HepG2 (cell line): ENCODE measurements at regions not wholly inside any gene's neighbourhood (a gene's known extent, or its start where the extent isn't known, plus 50 kb on each side); places are given as distances from the start of the nearest gene placed in this dataset.

Experiments
- ATAC-seq: fragments of 200-7000 bp; cut with Tn5 transposase; 3 replicates; pipeline ENCODE4 v1.9.1; 2020; ENCODE audit warnings: mild to moderate bottlenecking, moderate library complexity
- BruUV-seq: library from RNA; stranded (reverse); fragments of 400-500 nt; replicated peaks from 2 replicates; lab custom pipeline; 2021; lab: Mats Ljungman, UMichigan
- CTCF ChIA-PET: fragments of 300-600 bp; formaldehyde crosslinking; extraction: SDS; loops from one replicate; lab custom pipeline; 2021; ENCODE audit warnings: low total read pairs, inconsistent platforms, low intra/inter-chr PET ratio; lab: Yijun Ruan, JAX
- POLR2A ChIA-PET: fragments of 350-600 bp; sonication (Branson Sonifier 250); formaldehyde crosslinking; loops from one replicate; lab custom pipeline; 2020; ENCODE audit warnings: antibody characterized with exemption, inconsistent platforms; lab: Yijun Ruan, JAX
- DNase-seq: peaks from one replicate; pipeline ENCODE4 v3.0.0-alpha.2; 2015; ENCODE audit warnings: low spot score
- FAIRE-seq: peaks from 3 replicates; lab custom pipeline; 2011; peaks lifted over from hg19 to GRCh38; lab: Jason Lieb, UNC
- H2AFZ ChIP-seq: one replicate; pipeline ENCODE4 v1.6.1; 2011; ENCODE audit warnings: low read length, inconsistent platforms
- H3K27ac ChIP-seq: fragments of 300-600 bp; 3 replicates; pipeline ENCODE4 v1.8.0; 2011; ENCODE audit warnings: mixed run types, mild to moderate bottlenecking, mixed read lengths, low read length, inconsistent platforms; ENCODE audit not compliant: insufficient read depth; ENCODE audit errors: extremely low read length
- H3K27me3 ChIP-seq, 2 experiments: fragments of 200-600 bp in 1 of 2; 2 replicates in 1 of 2; 3 replicates in 1 of 2; pipeline versions ENCODE4 v1.6.0 to v1.8.0; 2011; ENCODE audit warnings: low read length in 2 of 2, mild to moderate bottlenecking in 2 of 2, moderate library complexity in 2 of 2, inconsistent platforms in 1 of 2; ENCODE audit not compliant: insufficient read depth in 2 of 2, control insufficient read depth in 1 of 2
- H3K36me3 ChIP-seq, 2 experiments: fragments of 200-600 bp in 1 of 2; replicated peaks in 1 of 2; 2 replicates in 1 of 2; 3 replicates in 1 of 2; pipeline versions ENCODE4 v1.5.1 to v1.8.0; 2011; ENCODE audit warnings: low read length in 2 of 2, inconsistent platforms in 1 of 2; ENCODE audit not compliant: insufficient read depth in 2 of 2, control insufficient read depth in 1 of 2
- H3K4me1 ChIP-seq: 2 replicates; pipeline ENCODE4 v1.5.1; 2012; ENCODE audit warnings: low read length, inconsistent platforms; ENCODE audit not compliant: insufficient read depth
- H3K4me2 ChIP-seq: 2 replicates; pipeline ENCODE4 v1.6.0; 2011; ENCODE audit warnings: low read depth, low read length, inconsistent platforms
- H3K4me3 ChIP-seq, 3 experiments: fragments of 200-600 bp in 1 of 3; sonication (generic), shearing (Covaris generic) in 1 of 3; replicated peaks in 1 of 3; 2 replicates each; pipeline ENCODE4 v1.5.1; 2011 to 2016; ENCODE audit warnings: low read length in 3 of 3, inconsistent platforms in 2 of 3, low read depth in 2 of 3, mild to moderate bottlenecking in 2 of 3, control low read depth in 1 of 3, mixed read lengths in 1 of 3; ENCODE audit not compliant: insufficient read depth in 1 of 3
- H3K79me2 ChIP-seq: one replicate; pipeline ENCODE4 v1.6.1; 2011; ENCODE audit warnings: low read length, inconsistent platforms; ENCODE audit not compliant: insufficient read depth
- H3K9ac ChIP-seq: 2 replicates; pipeline ENCODE4 v1.6.0; 2011; ENCODE audit warnings: mild to moderate bottlenecking, low read depth, low read length, inconsistent platforms; ENCODE audit not compliant: insufficient read depth
- H3K9me3 ChIP-seq: 2 replicates; pipeline ENCODE4 v1.5.1; 2012; ENCODE audit warnings: mild to moderate bottlenecking, low read length
- H4K20me1 ChIP-seq: 2 replicates; pipeline ENCODE4 v1.6.0; 2011; ENCODE audit warnings: inconsistent platforms, mild to moderate bottlenecking, low read length, moderate library complexity; ENCODE audit not compliant: insufficient read depth
- ERF ChIP-seq: IDR thresholded peaks from 2 replicates; pipeline ENCODE4 v1.6.1; 2018; ENCODE audit warnings: missing biosample characterization, missing genetic modification reagents
- KDM5A ChIP-seq: fragments of 200-600 bp; sonication (generic); IDR thresholded peaks from 2 replicates; pipeline ENCODE4 v1.7.0; 2018; ENCODE audit warnings: antibody characterized with exemption, mild to moderate bottlenecking, low read length, borderline replicate concordance
- MEIS2 ChIP-seq: sonication (generic); formaldehyde crosslinking; IDR thresholded peaks from 2 replicates; pipeline ENCODE4 v1.9.0; 2021; ENCODE audit warnings: mild to moderate bottlenecking, missing genetic modification reagents
- PHF8 ChIP-seq: sonication (generic); formaldehyde crosslinking; IDR thresholded peaks from 2 replicates; pipeline ENCODE4 v1.5.0; 2020; ENCODE audit warnings: missing genetic modification reagents
- ZNF772 ChIP-seq: sonication (generic); formaldehyde crosslinking; IDR thresholded peaks from 2 replicates; pipeline ENCODE4 v1.5.0; 2020; ENCODE audit warnings: mild to moderate bottlenecking, missing genetic modification reagents
- WGBS: methylation state at CpG from one replicate; pipeline ENCODE4 v1.1.6; 2017; ENCODE audit warnings: low lambda C conversion rate; 5-methylcytosine and 5-hydroxymethylcytosine counted together
- in situ Hi-C: cut with HindIII; loops from 2 replicates; pipeline ENCODE4 v1.10.0; 2017; ENCODE audit warnings: low pct_unique_long_range_greater_than_20kb; ENCODE audit not compliant: extremely low pct_ligation_motif_present
- intact Hi-C: fragments of 100-400 bp; cut with micrococcal nuclease; formaldehyde crosslinking; loops from one replicate; pipeline ENCODE4 v1.10.0; 2022; ENCODE audit not compliant: unreplicated experiment
- TF ChIP-seq, protein P1 (sequence below): sonication (generic); formaldehyde crosslinking; IDR thresholded peaks from 2 replicates; pipeline ENCODE4 v1.8.0; 2022; ENCODE audit warnings: mild to moderate bottlenecking, missing genetic modification reagents, borderline replicate concordance
- TF ChIP-seq, protein P2 (sequence below): sonication (generic); formaldehyde crosslinking; IDR thresholded peaks from 2 replicates; pipeline ENCODE4 v1.5.1; 2020; ENCODE audit warnings: mild to moderate bottlenecking, missing genetic modification reagents, moderate library complexity
- TF ChIP-seq, protein P3 (sequence below): sonication (generic); formaldehyde crosslinking; IDR thresholded peaks from 2 replicates; pipeline ENCODE4 v1.5.0; 2020; ENCODE audit warnings: missing genetic modification reagents
- TF ChIP-seq, protein P4 (sequence below): sonication (generic); formaldehyde crosslinking; IDR thresholded peaks from 2 replicates; pipeline ENCODE4 v1.4.0; 2020; ENCODE audit warnings: mild to moderate bottlenecking, missing genetic modification reagents
- TF ChIP-seq, protein P5 (sequence below): sonication (generic); formaldehyde crosslinking; IDR thresholded peaks from 2 replicates; pipeline ENCODE4 v1.5.0; 2020; ENCODE audit warnings: missing genetic modification reagents, mild to moderate bottlenecking, borderline replicate concordance
- TF ChIP-seq, protein P6 (sequence below): sonication (generic); formaldehyde crosslinking; IDR thresholded peaks from 2 replicates; pipeline ENCODE4 v1.4.0; 2020; ENCODE audit warnings: mild to moderate bottlenecking, missing genetic modification reagents, borderline replicate concordance

DNA sequence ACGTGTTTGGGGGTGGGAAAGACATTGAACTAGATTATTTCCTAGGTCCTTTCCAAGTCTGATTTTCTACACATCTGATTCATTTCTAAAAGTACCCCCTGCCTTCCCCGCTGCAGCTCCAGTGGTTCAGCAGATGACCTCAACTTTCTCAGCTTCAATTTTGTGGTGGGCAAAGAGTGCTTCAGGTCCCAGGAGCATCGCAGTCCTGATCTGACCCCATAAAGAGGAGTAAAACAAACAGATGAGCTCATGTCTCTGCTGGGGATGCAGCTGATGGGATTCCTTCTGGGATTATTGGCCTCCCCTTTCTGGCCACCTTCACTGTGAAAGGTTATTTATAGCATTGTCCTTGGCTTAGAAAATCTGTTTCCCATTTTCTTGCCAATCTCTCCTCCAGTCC, 337.0 kb upstream of the PLXNA2 start:
- FAIRE-seq = no peak
- Histone ChIP-seq H3K27ac (no peak overlapping the region), H3K36me3 (no peaks in the 10 kb centered on the region), H2AFZ (no peak overlapping the region), H3K4me2 (no peak overlapping the region), H3K4me1 (no peaks in the 10 kb centered on the region), H3K79me2 (no peaks in the 10 kb centered on the region), H3K27me3 (no peaks in the 10 kb centered on the region; a peak in 1 of 5 replicates), H4K20me1 (no peaks in the 10 kb centered on the region; the same call in 1 of the 2 replicates), H3K9ac (no peak overlapping the region), H3K9me3 (no peaks in the 10 kb centered on the region), H3K4me3 (no peak overlapping the region)
- BruUV-seq = no TSS peak
- ChIA-PET CTCF (no interaction called here), POLR2A (no interaction called here)
- intact Hi-C loops (no loop called here), in situ Hi-C loops (no loop called here)
- ATAC-seq = no peak
- TF ChIP-seq, protein P1, sequence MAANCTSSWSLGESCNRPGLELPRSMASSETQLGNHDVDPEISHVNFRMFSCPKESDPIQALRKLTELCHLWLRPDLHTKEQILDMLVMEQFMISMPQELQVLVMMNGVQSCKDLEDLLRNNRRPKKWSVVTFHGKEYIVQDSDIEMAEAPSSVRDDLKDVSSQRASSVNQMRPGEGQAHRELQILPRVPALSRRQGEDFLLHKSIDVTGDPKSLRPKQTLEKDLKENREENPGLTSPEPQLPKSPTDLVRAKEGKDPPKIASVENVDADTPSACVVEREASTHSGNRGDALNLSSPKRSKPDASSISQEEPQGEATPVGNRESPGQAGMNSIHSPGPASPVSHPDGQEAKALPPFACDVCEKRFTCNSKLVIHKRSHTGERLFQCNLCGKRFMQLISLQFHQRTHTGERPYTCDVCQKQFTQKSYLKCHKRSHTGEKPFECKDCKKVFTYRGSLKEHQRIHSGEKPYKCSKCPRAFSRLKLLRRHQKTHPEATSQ (CRISPR knock-in tag) = no peak
- TF ChIP-seq, protein P2, sequence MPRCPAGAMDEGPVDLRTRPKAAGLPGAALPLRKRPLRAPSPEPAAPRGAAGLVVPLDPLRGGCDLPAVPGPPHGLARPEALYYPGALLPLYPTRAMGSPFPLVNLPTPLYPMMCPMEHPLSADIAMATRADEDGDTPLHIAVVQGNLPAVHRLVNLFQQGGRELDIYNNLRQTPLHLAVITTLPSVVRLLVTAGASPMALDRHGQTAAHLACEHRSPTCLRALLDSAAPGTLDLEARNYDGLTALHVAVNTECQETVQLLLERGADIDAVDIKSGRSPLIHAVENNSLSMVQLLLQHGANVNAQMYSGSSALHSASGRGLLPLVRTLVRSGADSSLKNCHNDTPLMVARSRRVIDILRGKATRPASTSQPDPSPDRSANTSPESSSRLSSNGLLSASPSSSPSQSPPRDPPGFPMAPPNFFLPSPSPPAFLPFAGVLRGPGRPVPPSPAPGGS = no peak
- TF ChIP-seq KDM5A (no peak), ZNF772 (CRISPR knock-in tag) (no peak), ERF (CRISPR knock-in tag) (no peak), PHF8 (CRISPR knock-in tag) (no peak), MEIS2 (CRISPR knock-in tag) (no peak)
- TF ChIP-seq, protein P3, sequence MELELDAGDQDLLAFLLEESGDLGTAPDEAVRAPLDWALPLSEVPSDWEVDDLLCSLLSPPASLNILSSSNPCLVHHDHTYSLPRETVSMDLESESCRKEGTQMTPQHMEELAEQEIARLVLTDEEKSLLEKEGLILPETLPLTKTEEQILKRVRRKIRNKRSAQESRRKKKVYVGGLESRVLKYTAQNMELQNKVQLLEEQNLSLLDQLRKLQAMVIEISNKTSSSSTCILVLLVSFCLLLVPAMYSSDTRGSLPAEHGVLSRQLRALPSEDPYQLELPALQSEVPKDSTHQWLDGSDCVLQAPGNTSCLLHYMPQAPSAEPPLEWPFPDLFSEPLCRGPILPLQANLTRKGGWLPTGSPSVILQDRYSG (CRISPR knock-in tag) = no peak
- TF ChIP-seq, protein P4, sequence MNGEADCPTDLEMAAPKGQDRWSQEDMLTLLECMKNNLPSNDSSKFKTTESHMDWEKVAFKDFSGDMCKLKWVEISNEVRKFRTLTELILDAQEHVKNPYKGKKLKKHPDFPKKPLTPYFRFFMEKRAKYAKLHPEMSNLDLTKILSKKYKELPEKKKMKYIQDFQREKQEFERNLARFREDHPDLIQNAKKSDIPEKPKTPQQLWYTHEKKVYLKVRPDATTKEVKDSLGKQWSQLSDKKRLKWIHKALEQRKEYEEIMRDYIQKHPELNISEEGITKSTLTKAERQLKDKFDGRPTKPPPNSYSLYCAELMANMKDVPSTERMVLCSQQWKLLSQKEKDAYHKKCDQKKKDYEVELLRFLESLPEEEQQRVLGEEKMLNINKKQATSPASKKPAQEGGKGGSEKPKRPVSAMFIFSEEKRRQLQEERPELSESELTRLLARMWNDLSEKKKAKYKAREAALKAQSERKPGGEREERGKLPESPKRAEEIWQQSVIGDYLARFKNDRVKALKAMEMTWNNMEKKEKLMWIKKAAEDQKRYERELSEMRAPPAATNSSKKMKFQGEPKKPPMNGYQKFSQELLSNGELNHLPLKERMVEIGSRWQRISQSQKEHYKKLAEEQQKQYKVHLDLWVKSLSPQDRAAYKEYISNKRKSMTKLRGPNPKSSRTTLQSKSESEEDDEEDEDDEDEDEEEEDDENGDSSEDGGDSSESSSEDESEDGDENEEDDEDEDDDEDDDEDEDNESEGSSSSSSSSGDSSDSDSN (CRISPR knock-in tag) = no peak
- TF ChIP-seq, protein P5, sequence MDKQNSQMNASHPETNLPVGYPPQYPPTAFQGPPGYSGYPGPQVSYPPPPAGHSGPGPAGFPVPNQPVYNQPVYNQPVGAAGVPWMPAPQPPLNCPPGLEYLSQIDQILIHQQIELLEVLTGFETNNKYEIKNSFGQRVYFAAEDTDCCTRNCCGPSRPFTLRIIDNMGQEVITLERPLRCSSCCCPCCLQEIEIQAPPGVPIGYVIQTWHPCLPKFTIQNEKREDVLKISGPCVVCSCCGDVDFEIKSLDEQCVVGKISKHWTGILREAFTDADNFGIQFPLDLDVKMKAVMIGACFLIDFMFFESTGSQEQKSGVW (CRISPR knock-in tag) = no peak
- TF ChIP-seq, protein P6, sequence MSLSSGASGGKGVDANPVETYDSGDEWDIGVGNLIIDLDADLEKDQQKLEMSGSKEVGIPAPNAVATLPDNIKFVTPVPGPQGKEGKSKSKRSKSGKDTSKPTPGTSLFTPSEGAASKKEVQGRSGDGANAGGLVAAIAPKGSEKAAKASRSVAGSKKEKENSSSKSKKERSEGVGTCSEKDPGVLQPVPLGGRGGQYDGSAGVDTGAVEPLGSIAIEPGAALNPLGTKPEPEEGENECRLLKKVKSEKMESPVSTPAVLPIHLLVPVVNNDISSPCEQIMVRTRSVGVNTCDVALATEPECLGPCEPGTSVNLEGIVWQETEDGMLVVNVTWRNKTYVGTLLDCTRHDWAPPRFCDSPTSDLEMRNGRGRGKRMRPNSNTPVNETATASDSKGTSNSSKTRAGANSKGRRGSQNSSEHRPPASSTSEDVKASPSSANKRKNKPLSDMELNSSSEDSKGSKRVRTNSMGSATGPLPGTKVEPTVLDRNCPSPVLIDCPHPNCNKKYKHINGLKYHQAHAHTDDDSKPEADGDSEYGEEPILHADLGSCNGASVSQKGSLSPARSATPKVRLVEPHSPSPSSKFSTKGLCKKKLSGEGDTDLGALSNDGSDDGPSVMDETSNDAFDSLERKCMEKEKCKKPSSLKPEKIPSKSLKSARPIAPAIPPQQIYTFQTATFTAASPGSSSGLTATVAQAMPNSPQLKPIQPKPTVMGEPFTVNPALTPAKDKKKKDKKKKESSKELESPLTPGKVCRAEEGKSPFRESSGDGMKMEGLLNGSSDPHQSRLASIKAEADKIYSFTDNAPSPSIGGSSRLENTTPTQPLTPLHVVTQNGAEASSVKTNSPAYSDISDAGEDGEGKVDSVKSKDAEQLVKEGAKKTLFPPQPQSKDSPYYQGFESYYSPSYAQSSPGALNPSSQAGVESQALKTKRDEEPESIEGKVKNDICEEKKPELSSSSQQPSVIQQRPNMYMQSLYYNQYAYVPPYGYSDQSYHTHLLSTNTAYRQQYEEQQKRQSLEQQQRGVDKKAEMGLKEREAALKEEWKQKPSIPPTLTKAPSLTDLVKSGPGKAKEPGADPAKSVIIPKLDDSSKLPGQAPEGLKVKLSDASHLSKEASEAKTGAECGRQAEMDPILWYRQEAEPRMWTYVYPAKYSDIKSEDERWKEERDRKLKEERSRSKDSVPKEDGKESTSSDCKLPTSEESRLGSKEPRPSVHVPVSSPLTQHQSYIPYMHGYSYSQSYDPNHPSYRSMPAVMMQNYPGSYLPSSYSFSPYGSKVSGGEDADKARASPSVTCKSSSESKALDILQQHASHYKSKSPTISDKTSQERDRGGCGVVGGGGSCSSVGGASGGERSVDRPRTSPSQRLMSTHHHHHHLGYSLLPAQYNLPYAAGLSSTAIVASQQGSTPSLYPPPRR (CRISPR knock-in tag) = no peak
- DNase-seq = no peak
- WGBS = 22% methylated on average over 3 of the region's 3 CpGs
